CD4-positive, CD25-positive, alpha-beta regulatory T cell (primary cell): ENCODE measurements at regions not wholly inside any gene's neighbourhood (a gene's known extent, or its start where the extent isn't known, plus 50 kb on each side); places are given as distances from the start of the nearest gene placed in this dataset.

Experiments
- ATAC-seq, 2 donors: fragments of 150-1000 bp; cut with Tn5 transposase; one replicate each; pipeline ENCODE4 v1.10.0; 2021; ENCODE audit warnings: low read depth in 2 of 2, moderate number of reproducible peaks in 2 of 2, moderate library complexity in 1 of 2
- DNase-seq, 3 donors: peaks; one replicate each; pipeline versions ENCODE4 v3.0.0 to v3.0.0-alpha.2; 2012 to 2022; ENCODE audit warnings: mixed read lengths in 1 of 3
- H3K27ac ChIP-seq: one replicate; pipeline ENCODE4 v1.7.0; 2013; ENCODE audit warnings: mild to moderate bottlenecking, low read length; ENCODE audit not compliant: insufficient read depth, poor library complexity, severe bottlenecking
- H3K27me3 ChIP-seq: one replicate; pipeline ENCODE4 v1.7.0; 2013; ENCODE audit warnings: low read length; ENCODE audit not compliant: control insufficient read depth, insufficient read depth
- H3K36me3 ChIP-seq: one replicate; pipeline ENCODE4 v1.7.0; 2013; ENCODE audit warnings: mild to moderate bottlenecking, low read length, moderate library complexity; ENCODE audit not compliant: control insufficient read depth, insufficient read depth
- H3K4me1 ChIP-seq: 2 replicates; pipeline ENCODE4 v1.7.0; 2013; ENCODE audit warnings: mild to moderate bottlenecking, low read length; ENCODE audit not compliant: insufficient read depth, control insufficient read depth, poor library complexity, severe bottlenecking
- H3K4me3 ChIP-seq: one replicate; pipeline ENCODE4 v1.7.0; 2013; ENCODE audit warnings: low read depth, mild to moderate bottlenecking, low read length, moderate library complexity
- H3K9me3 ChIP-seq, 2 experiments: 1 replicate in 1 of 2; 2 replicates in 1 of 2; pipeline ENCODE4 v1.7.0; 2013; ENCODE audit warnings: low read length in 2 of 2, mild to moderate bottlenecking in 1 of 2, moderate library complexity in 1 of 2; ENCODE audit not compliant: control insufficient read depth in 2 of 2
- H3K27ac Mint-ChIP-seq, 3 donors: one replicate each; pipeline ENCODE4 v1.8.0; 2020 to 2022; ENCODE audit warnings: mild to moderate bottlenecking in 3 of 3, mixed read lengths in 3 of 3, moderate library complexity in 2 of 3
- H3K27me3 Mint-ChIP-seq: one replicate; pipeline ENCODE4 v1.8.0; 2022; ENCODE audit warnings: mild to moderate bottlenecking, mixed read lengths
- H3K36me3 Mint-ChIP-seq: one replicate; pipeline ENCODE4 v1.8.0; 2020; ENCODE audit warnings: mixed read lengths
- H3K4me1 Mint-ChIP-seq, 4 donors: one replicate each; pipeline ENCODE4 v1.8.0; 2020 to 2022; ENCODE audit warnings: mixed read lengths in 4 of 4, mild to moderate bottlenecking in 1 of 4
- H3K4me3 Mint-ChIP-seq, 4 donors: one replicate each; pipeline ENCODE4 v1.8.0; 2020 to 2022; ENCODE audit warnings: mild to moderate bottlenecking in 4 of 4, mixed read lengths in 4 of 4, moderate library complexity in 3 of 4
- H3K9me3 Mint-ChIP-seq, 7 donors: one replicate each; pipeline ENCODE4 v1.8.0; 2020 to 2022; ENCODE audit warnings: mixed read lengths in 7 of 7, mild to moderate bottlenecking in 3 of 7, moderate library complexity in 2 of 7

DNA sequence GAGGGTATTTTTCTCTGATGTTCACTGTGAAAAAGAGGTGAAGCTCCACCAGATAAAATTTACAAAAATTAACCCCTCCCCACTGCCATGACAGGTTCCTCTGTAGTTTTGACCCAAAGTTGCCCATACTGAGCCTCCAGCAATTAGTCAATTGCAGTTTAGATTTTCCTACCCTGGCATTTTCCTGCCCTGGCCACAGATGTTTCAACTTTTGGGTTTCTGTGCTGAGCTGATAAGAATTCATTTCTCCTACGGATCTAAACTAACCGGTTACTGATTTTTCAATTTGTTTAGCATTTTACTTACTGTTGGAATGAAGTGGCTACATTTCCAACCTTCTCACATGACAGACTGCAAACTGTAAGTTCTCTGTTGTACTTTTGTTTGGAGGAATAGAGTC is 1346.1 kb upstream of the EPHA6 start:
- H3K4me3 Mint-ChIP-seq, result no peak overlapping the region
- no peak for DNase-seq
- H3K27me3 ChIP-seq, result no peaks in the 10 kb centered on the region
- ATAC-seq, result no peak
- no peak overlapping the region for H3K27ac ChIP-seq
- no peaks in the 10 kb centered on the region for H3K4me1 ChIP-seq
- H3K4me1 Mint-ChIP-seq, result no peaks in the 10 kb centered on the region
- no peak overlapping the region for H3K4me3 ChIP-seq
- peaks cover 2 to 3% of the 10 kb centered on the region in 2 experiments for H3K9me3 ChIP-seq
- H3K27me3 Mint-ChIP-seq, result no peaks in the 10 kb centered on the region
- H3K9me3 Mint-ChIP-seq, result peaks cover 0 to 22% (median 4%) of the 10 kb centered on the region in 7 donors
- no peak overlapping the region for H3K27ac Mint-ChIP-seq
- H3K36me3 ChIP-seq, result no peaks in the 10 kb centered on the region
- no peaks in the 10 kb centered on the region for H3K36me3 Mint-ChIP-seq

DNA sequence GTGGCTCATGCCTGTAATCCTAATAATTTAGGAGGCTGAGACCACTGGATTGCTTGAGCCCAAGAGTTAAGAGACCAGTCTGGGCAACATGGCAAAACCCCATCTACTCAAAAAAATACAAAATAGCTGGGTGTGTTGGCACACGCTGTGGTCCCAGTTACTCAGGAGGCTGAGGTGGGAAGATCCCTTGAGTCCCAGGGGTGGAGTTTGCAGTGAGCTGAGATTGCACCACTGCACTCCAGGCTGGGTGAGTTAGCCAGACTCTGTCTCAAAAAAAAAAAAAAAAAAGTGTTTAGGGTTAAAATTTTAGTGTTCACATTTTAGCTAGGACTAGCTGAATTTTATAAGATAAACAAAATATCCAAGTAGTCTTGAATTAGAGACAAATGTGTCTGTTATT is 1340.1 kb upstream of the EPHA6 start:
- no peak overlapping the region for H3K4me3 ChIP-seq
- no peak for ATAC-seq
- Mint-ChIP-seq H3K9me3 (peaks cover 0 to 11% (median 2%) of the 10 kb centered on the region in 7 donors), H3K36me3 (no peaks in the 10 kb centered on the region), H3K4me3 (no peak overlapping the region), H3K4me1 (no peaks in the 10 kb centered on the region), H3K27me3 (no peaks in the 10 kb centered on the region), H3K27ac (no peak overlapping the region)
- H3K27me3 ChIP-seq, result no peaks in the 10 kb centered on the region
- H3K4me1 ChIP-seq, result no peaks in the 10 kb centered on the region
- H3K9me3 ChIP-seq, result peaks cover 0 to 5% of the 10 kb centered on the region in 2 experiments
- no peak for DNase-seq
- H3K27ac ChIP-seq, result no peak overlapping the region
- H3K36me3 ChIP-seq, result no peaks in the 10 kb centered on the region

DNA sequence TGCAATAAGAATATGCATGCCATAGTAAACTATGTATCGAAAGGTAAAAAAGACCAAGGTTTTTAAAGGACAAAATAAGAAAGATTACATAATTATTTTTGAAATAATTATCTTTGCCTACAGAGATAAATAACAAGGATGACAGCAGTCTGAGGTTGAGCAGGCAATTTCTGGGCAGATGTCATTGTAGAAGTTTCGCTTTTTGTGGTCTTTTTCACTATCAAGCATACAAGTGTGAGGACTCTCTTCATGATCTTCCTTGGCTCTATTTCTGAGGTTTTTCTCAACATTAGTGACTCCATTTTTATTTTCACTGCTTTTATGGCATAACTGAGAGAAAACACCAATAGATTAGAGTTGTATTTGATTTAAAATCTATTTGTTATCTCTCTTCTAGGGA is 1337.9 kb upstream of the EPHA6 start:
- Mint-ChIP-seq H3K9me3 (peaks cover 0 to 10% (median 2%) of the 10 kb centered on the region in 7 donors), H3K27me3 (no peaks in the 10 kb centered on the region), H3K27ac (no peak overlapping the region), H3K4me1 (no peaks in the 10 kb centered on the region), H3K36me3 (no peaks in the 10 kb centered on the region), H3K4me3 (no peak overlapping the region)
- H3K4me1 ChIP-seq, result no peaks in the 10 kb centered on the region
- no peak overlapping the region for H3K27ac ChIP-seq
- DNase-seq (no peak), ATAC-seq (no peak)
- no peaks in the 10 kb centered on the region for H3K27me3 ChIP-seq
- no peaks in the 10 kb centered on the region for H3K36me3 ChIP-seq
- peaks cover 0 to 4% of the 10 kb centered on the region in 2 experiments for H3K9me3 ChIP-seq
- H3K4me3 ChIP-seq, result no peak overlapping the region

DNA sequence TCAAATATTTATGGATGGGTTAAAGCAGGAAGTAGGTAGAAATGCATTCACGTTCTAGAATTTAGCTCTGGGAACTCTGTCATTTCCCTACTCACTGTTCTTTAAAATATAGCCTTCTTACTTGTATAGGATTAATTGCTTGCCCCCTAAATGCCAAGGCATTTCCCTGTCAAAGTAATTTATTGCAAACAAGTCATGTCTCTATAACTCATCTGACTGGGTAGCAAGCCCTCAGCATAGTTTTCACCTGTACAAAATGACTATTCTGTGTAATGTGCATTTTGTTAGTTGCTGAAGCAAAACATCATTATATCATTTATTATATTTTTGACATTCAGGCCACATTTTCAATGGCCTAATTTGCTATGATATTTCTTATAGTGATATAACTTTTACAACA is 1308.2 kb upstream of the EPHA6 start:
- no peaks in the 10 kb centered on the region for H3K27me3 Mint-ChIP-seq
- H3K9me3 ChIP-seq, result peaks cover 3 to 4% of the 10 kb centered on the region in 2 experiments
- no peaks in the 10 kb centered on the region for H3K36me3 Mint-ChIP-seq
- no peaks in the 10 kb centered on the region for H3K4me1 Mint-ChIP-seq
- ATAC-seq (no peak), DNase-seq (no peak)
- H3K36me3 ChIP-seq, result no peaks in the 10 kb centered on the region
- no peak overlapping the region for H3K4me3 Mint-ChIP-seq
- no peak overlapping the region for H3K27ac ChIP-seq
- peaks cover 0 to 9% (median 4%) of the 10 kb centered on the region in 7 donors for H3K9me3 Mint-ChIP-seq
- no peak overlapping the region for H3K4me3 ChIP-seq
- H3K27ac Mint-ChIP-seq, result no peak overlapping the region
- H3K4me1 ChIP-seq, result no peaks in the 10 kb centered on the region
- no peaks in the 10 kb centered on the region for H3K27me3 ChIP-seq

DNA sequence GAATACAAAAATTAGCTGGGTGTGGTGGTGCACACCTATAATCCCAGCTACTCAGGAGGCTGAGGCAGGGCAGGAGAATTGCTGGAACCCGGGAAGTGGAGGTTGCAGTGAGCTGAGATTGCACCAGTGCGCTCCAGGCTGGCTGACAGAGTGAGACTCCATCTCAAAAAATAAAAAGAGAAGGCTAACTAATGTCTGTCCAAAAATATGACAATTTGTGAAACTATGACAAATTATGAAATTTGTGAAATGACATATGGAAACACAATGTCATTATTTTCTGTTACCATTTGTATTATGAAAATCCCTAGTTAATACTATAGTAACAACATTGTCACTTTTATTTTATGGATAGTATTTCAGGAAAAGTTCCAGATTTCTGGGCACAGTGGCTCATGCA is 1306.3 kb upstream of the EPHA6 start:
- Histone ChIP-seq H3K9me3 (peaks cover 3 to 4% of the 10 kb centered on the region in 2 experiments), H3K27ac (no peak overlapping the region), H3K4me1 (no peaks in the 10 kb centered on the region), H3K4me3 (no peak overlapping the region), H3K36me3 (no peaks in the 10 kb centered on the region), H3K27me3 (no peaks in the 10 kb centered on the region)
- peaks cover 0 to 9% (median 6%) of the 10 kb centered on the region in 7 donors for H3K9me3 Mint-ChIP-seq
- H3K27ac Mint-ChIP-seq, result no peak overlapping the region
- no peaks in the 10 kb centered on the region for H3K4me1 Mint-ChIP-seq
- H3K36me3 Mint-ChIP-seq, result no peaks in the 10 kb centered on the region
- no peak for DNase-seq
- H3K27me3 Mint-ChIP-seq, result no peaks in the 10 kb centered on the region
- ATAC-seq, result no peak
- no peak overlapping the region for H3K4me3 Mint-ChIP-seq

DNA sequence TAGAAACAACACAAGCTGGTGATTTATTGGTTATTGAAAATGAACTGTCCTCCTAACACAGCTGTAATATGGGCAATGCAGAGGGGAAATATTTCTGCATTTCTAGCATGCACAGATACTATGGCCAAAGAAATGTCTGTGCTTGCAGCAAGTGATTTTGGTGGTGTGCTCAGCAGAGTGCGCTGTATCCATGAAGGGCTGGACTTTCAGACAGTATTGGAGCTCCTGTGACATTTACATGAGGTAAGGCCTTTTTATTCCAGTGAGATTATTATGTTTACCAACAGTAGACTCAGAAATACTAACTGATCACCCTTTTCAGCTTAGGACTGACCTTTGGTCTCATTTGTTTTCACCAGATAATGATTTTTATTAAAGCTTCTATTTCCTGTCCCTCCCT is 1302.6 kb upstream of the EPHA6 start:
- no peaks in the 10 kb centered on the region for H3K27me3 ChIP-seq

DNA sequence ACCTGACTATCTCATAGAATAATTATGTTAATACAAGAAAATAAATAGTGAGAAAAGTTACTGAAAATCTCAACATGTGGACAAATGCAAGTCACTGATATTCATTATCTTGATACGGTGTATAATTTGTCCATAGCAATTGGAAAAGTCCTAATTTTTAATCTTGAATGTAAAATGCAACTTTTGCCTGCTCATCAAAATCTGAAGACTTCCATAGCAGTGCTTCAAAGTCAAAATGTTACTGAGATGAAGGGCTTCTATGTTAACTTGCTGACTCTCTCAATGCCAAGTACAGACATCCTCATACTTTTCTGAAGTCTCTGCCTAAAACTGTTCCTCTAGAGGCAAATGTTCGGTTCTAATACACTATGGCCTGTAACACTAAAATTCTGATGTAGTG is 1300.1 kb upstream of the EPHA6 start:
- Mint-ChIP-seq H3K4me3 (no peak overlapping the region), H3K9me3 (peaks cover 0 to 15% (median 3%) of the 10 kb centered on the region in 7 donors), H3K4me1 (no peaks in the 10 kb centered on the region), H3K27ac (no peak overlapping the region), H3K36me3 (no peaks in the 10 kb centered on the region), H3K27me3 (no peaks in the 10 kb centered on the region)
- H3K27me3 ChIP-seq, result no peaks in the 10 kb centered on the region
- no peak overlapping the region for H3K27ac ChIP-seq
- no peaks in the 10 kb centered on the region for H3K36me3 ChIP-seq
- DNase-seq (no peak), ATAC-seq (no peak)
- H3K4me3 ChIP-seq, result no peak overlapping the region
- no peaks in the 10 kb centered on the region for H3K4me1 ChIP-seq
- H3K9me3 ChIP-seq, result peaks cover 0 to 4% of the 10 kb centered on the region in 2 experiments

More for the DNA sequence above, 1302.6 kb upstream of the EPHA6 start:
- Mint-ChIP-seq H3K27me3 (no peaks in the 10 kb centered on the region), H3K9me3 (peaks cover 0 to 12% (median 6%) of the 10 kb centered on the region in 7 donors), H3K4me1 (no peaks in the 10 kb centered on the region), H3K36me3 (no peaks in the 10 kb centered on the region), H3K27ac (no peak overlapping the region), H3K4me3 (no peak overlapping the region)
- Histone ChIP-seq H3K36me3 (no peaks in the 10 kb centered on the region), H3K4me1 (no peaks in the 10 kb centered on the region), H3K4me3 (no peak overlapping the region), H3K27ac (no peak overlapping the region), H3K9me3 (peaks cover 0 to 4% of the 10 kb centered on the region in 2 experiments)
- ATAC-seq, result no peak
- DNase-seq, result no peak

DNA sequence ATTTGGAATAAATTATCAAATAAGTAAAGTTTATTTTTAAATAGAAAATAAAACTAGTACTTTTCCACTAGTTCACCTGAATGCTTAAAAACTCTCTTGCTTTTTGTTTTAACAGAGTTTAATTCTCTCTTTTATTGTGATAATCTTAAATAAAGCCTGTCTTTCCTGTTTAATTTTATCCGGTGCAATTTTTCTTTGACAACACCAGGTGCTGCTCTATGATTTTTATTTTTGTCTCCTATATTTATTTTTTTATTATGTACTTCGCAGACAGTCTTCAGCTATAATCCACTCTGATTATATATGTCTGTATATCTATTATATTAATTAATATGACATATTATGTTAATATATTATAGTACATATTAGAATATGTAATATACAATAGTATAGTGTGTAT is 1293.0 kb upstream of the EPHA6 start:
- H3K4me3 ChIP-seq, result no peak overlapping the region
- H3K27ac Mint-ChIP-seq, result no peak overlapping the region
- H3K9me3 Mint-ChIP-seq, result peaks cover 0 to 12% (median 0%) of the 10 kb centered on the region in 7 donors
- no peak overlapping the region for H3K27ac ChIP-seq
- no peak overlapping the region for H3K4me3 Mint-ChIP-seq
- H3K4me1 ChIP-seq, result no peaks in the 10 kb centered on the region
- no peaks in the 10 kb centered on the region for H3K9me3 ChIP-seq
- ATAC-seq, result no peak
- H3K27me3 Mint-ChIP-seq, result no peaks in the 10 kb centered on the region
- H3K27me3 ChIP-seq, result no peaks in the 10 kb centered on the region
- H3K36me3 ChIP-seq, result no peaks in the 10 kb centered on the region
- H3K4me1 Mint-ChIP-seq, result no peaks in the 10 kb centered on the region
- DNase-seq, result no peak
- H3K36me3 Mint-ChIP-seq, result no peaks in the 10 kb centered on the region
